ENCODE measurements at regions not wholly inside any gene's neighbourhood (a gene's known extent, or its start where the extent isn't known, plus 50 kb on each side); places are given as distances from the start of the nearest gene placed in this dataset.
"Not testable (repeated sequence)": the region's sequence is repeated elsewhere in the genome, so short reads cannot be mapped to it uniquely, and the experiment has no call there.

GRCh38 chr1:161420763-161421455 is 53.2 kb upstream of the CFAP126 start:
- no peak for TF ChIP-seq CTCF (IDR thresholded peaks at IDR 0.05; ENCODE audit: borderline replicate concordance)
- H3K4me3 ChIP-seq = peak overlapping the region; percentile 52
- intact Hi-C loops (cut with micrococcal nuclease) = no loop called here
- H3K27ac ChIP-seq (replicated peaks) = no peak overlapping the region
- no peaks in the 10 kb centered on the region for H3K27me3 ChIP-seq (ENCODE audit: low read depth)
- H3K9me3 ChIP-seq (replicated peaks) = no peaks in the 10 kb centered on the region
- no peak for DNase-seq
- H3K4me1 ChIP-seq = no peaks in the 10 kb centered on the region
- no peaks in the 10 kb centered on the region for H3K36me3 ChIP-seq

DNA sequence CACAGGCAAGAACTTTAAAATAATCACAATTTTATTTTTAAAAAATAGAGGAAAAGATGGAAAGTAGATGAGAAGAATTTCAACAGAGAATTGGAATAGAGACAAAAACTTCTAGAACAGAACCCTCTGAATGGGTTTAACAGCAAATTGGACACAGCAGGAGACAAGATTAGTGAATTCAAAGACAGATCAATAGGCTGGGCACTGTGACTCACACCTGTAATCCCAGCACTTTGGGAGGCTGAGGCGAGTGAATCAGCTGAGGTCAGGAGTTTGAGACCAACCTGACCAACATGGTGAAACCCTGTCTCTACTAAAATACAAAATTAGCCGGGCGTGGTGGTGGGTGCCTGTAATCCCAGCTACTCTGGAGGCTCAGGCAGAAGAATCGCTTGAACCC is 49.9 kb upstream of the CFAP126 start:
- H3K4me1 ChIP-seq; DNase-seq; intact Hi-C loops (cut with micrococcal nuclease); H3K9me3 ChIP-seq (replicated peaks); H3K36me3 ChIP-seq; H3K27me3 ChIP-seq (ENCODE audit: low read depth); H3K27ac ChIP-seq (replicated peaks); H3K4me3 ChIP-seq: not testable (repeated sequence)
